ENCODE measurements at regions not wholly inside any gene's neighbourhood (a gene's known extent, or its start where the extent isn't known, plus 50 kb on each side); places are given as distances from the start of the nearest gene placed in this dataset.
"Not testable (repeated sequence)": the region's sequence is repeated elsewhere in the genome, so short reads cannot be mapped to it uniquely, and the experiment has no call there.

DNA sequence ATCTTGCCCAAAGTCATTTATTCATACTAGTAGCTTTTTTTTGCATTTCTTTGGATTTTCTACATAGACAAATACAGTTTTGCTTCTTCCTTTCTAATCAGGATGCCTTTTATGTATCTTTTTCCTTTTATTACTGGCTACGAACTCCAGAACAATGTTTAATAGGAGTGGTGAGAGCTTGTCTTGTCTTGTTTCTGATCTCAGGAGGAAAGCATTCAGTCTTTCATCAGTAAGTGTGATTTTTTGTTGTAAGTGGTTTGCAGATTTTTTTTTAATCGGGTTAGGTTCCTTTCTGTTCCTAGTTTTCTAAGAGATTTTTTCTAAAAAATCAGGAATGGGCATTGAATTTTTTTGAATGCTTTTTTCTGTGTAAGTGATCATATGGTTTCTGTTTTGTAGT, 86.8 kb downstream of the PROP1 start:
- H3K27ac ChIP-seq (ENCODE audit: insufficient read length, low read depth, low read length); H3K79me2 ChIP-seq (ENCODE audit: insufficient read depth, low read length); H3K23me2 ChIP-seq (ENCODE audit: insufficient read length, low read depth, low read length, poor library complexity, severe bottlenecking); H2BK20ac ChIP-seq (ENCODE audit: low read depth, low read length, poor library complexity, severe bottlenecking); H4K91ac ChIP-seq (ENCODE audit: insufficient read length, low read depth, low read length); H3K4me1 ChIP-seq (ENCODE audit: insufficient read depth, low read length); H4K5ac ChIP-seq (ENCODE audit: insufficient read length, low read depth, low read length); H3K14ac ChIP-seq (ENCODE audit: insufficient read depth, low read length); H3K4me2 ChIP-seq (ENCODE audit: insufficient read depth, insufficient read length, low read length); H3K56ac ChIP-seq (ENCODE audit: insufficient read length, low read depth, low read length); H2AFZ ChIP-seq (ENCODE audit: low read length); H3K4me3 Mint-ChIP-seq; H3K79me1 ChIP-seq (ENCODE audit: insufficient read depth, low read depth, low read length, poor library complexity, severe bottlenecking); H3K4ac ChIP-seq (ENCODE audit: low read depth, low read length); DNase-seq; H2AK5ac ChIP-seq (ENCODE audit: insufficient read length, low read length); H2BK5ac ChIP-seq (ENCODE audit: insufficient read length, low read length); H3K27me3 ChIP-seq (ENCODE audit: insufficient read depth, low read length); H3K9me3 Mint-ChIP-seq; H3T11ph ChIP-seq (ENCODE audit: low read length); H4K8ac ChIP-seq (replicated peaks; ENCODE audit: insufficient read length, low read depth, low read length); H3K9ac ChIP-seq (ENCODE audit: extremely low read depth, insufficient read length, low read length); H4K20me1 ChIP-seq (ENCODE audit: control insufficient read depth, insufficient read depth, insufficient read length); H3K18ac ChIP-seq (ENCODE audit: insufficient read length, low read depth, low read length); H2BK15ac ChIP-seq (ENCODE audit: low read depth, low read length); H3K23ac ChIP-seq (ENCODE audit: insufficient read length, low read depth, low read length); H3K27me3 Mint-ChIP-seq (ENCODE audit: low read depth); H2BK120ac ChIP-seq (ENCODE audit: low read depth, low read length, poor library complexity, severe bottlenecking); H2BK12ac ChIP-seq (ENCODE audit: insufficient read length, low read depth, low read length); H3K36me3 Mint-ChIP-seq (ENCODE audit: insufficient read depth in 1 of 3, low read depth in 3 of 3); H3K9me3 ChIP-seq (ENCODE audit: control insufficient read depth, low read depth, low read length); H3K4me1 Mint-ChIP-seq: not testable (repeated sequence)
- WGBS (ENCODE audit: extremely low coverage, insufficient read length, low lambda C conversion rate) = no CpG with 5 or more reads among the region's 2 CpGs
- H3K27ac Mint-ChIP-seq = peak overlapping the region in 1 of 3 experiments; percentile 28; a peak in 1 of 7 replicates

DNA sequence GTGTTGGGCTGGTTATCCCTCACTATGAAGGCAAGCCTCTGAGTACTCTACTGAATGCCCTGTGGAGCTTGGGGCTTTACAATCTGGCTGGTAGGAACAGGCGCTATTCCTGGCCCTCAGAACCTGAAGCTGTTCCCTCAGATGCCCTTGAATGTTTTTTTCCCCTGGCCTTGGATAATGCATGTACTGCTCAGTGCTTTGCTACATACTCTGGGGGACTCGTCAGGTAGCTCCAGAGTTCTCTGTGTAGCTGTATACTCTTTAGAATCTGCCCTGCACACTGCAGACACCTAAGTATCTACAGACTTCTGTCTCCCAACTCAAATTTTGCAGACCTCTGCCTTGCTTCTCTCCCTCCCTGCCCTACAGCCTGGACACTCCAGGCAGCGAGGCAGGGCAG, 93.2 kb downstream of the PROP1 start:
- H3K4me1 Mint-ChIP-seq; H3K4me1 ChIP-seq (ENCODE audit: insufficient read depth, low read length); H3K18ac ChIP-seq (ENCODE audit: insufficient read length, low read depth, low read length); H3K23me2 ChIP-seq (ENCODE audit: insufficient read length, low read depth, low read length, poor library complexity, severe bottlenecking); H2BK12ac ChIP-seq (ENCODE audit: insufficient read length, low read depth, low read length); H3K27ac Mint-ChIP-seq; H4K91ac ChIP-seq (ENCODE audit: insufficient read length, low read depth, low read length); H3K79me2 ChIP-seq (ENCODE audit: insufficient read depth, low read length); H2BK120ac ChIP-seq (ENCODE audit: low read depth, low read length, poor library complexity, severe bottlenecking); H2AK5ac ChIP-seq (ENCODE audit: insufficient read length, low read length); H3K27ac ChIP-seq (ENCODE audit: insufficient read length, low read depth, low read length); DNase-seq; H3K9me3 Mint-ChIP-seq; H4K8ac ChIP-seq (replicated peaks; ENCODE audit: insufficient read length, low read depth, low read length); H3K36me3 Mint-ChIP-seq (ENCODE audit: insufficient read depth in 1 of 3, low read depth in 3 of 3); H3K9me3 ChIP-seq (ENCODE audit: control insufficient read depth, low read depth, low read length); H2BK15ac ChIP-seq (ENCODE audit: low read depth, low read length); H4K5ac ChIP-seq (ENCODE audit: insufficient read length, low read depth, low read length); H3K9ac ChIP-seq (ENCODE audit: extremely low read depth, insufficient read length, low read length); H3K79me1 ChIP-seq (ENCODE audit: insufficient read depth, low read depth, low read length, poor library complexity, severe bottlenecking); H2BK20ac ChIP-seq (ENCODE audit: low read depth, low read length, poor library complexity, severe bottlenecking); H3K4ac ChIP-seq (ENCODE audit: low read depth, low read length); H2AFZ ChIP-seq (ENCODE audit: low read length); H3K4me2 ChIP-seq (ENCODE audit: insufficient read depth, insufficient read length, low read length); H3K27me3 Mint-ChIP-seq (ENCODE audit: low read depth); H4K20me1 ChIP-seq (ENCODE audit: control insufficient read depth, insufficient read depth, insufficient read length); H3K56ac ChIP-seq (ENCODE audit: insufficient read length, low read depth, low read length); H3K14ac ChIP-seq (ENCODE audit: insufficient read depth, low read length); H3K4me3 Mint-ChIP-seq; H3K27me3 ChIP-seq (ENCODE audit: insufficient read depth, low read length); H3K23ac ChIP-seq (ENCODE audit: insufficient read length, low read depth, low read length); H2BK5ac ChIP-seq (ENCODE audit: insufficient read length, low read length); H3T11ph ChIP-seq (ENCODE audit: low read length): not testable (repeated sequence)
- WGBS (ENCODE audit: extremely low coverage, insufficient read length, low lambda C conversion rate) = no CpG with 5 or more reads among the region's 3 CpGs
